Stimulated activated CD4-positive, alpha-beta T cell treated with anti-CD3 and anti-CD28 coated beads, Interleukin-2, amount 100 ng/mL, for 48 hours (primary cell): ENCODE measurements at regions not wholly inside any gene's neighbourhood (a gene's known extent, or its start where the extent isn't known, plus 50 kb on each side); places are given as distances from the start of the nearest gene placed in this dataset.
"Not testable (repeated sequence)": the region's sequence is repeated elsewhere in the genome, so short reads cannot be mapped to it uniquely, and the experiment has no call there.

Experiments
- DNase-seq, 2 donors: peaks; one replicate each; pipeline ENCODE4 v3.0.0-alpha.2; 2020

DNA sequence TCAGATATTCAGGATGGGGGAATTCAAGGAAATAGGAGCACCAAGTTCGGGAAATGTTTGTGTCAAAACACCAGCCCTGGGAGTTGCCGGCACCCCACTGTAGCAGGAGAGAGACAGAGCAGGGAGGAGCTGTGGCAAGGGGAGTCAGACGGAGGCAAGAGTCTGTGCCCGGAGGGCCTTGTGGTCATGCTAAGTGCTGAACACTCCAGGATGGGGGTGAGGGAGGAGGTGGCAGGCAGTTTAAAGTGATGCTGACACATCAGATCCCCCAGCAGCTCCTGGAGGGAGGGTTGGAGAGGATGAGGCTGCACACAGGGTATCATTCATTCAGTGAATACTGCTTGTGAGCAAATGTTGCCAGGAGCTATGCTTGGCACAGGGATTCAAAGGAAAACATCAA, 150.3 kb upstream of the ETV3 start:
- no peak for DNase-seq

DNA sequence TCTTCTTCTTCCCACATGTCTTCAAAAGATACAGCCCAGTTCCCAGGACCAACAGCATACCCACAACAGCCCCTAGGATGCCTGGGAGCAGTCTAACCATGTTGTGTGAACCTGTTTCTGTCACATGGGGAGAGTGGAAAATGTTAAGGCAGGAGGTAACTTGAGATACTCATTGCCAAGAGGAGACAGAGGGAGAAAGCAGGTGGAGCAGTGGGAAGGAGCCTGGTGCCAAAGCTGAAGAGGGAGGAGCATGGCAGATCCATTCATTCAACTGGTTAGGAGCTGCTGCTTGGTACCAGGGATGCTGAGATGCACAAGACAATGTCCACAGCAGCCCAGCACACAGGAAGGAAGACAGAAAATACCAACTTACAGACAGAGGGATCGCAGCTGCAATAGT, 149.8 kb upstream of the ETV3 start:
- no peak for DNase-seq

- no peak for DNase-seq
These were observed 149.3 kb upstream of the ETV3 start for GRCh38 chr1:157287462-157287861.

- no peak for DNase-seq
These were observed 148.6 kb upstream of the ETV3 start for GRCh38 chr1:157286646-157287420.

GRCh38 chr1:157286096-157286495, 147.9 kb upstream of the ETV3 start:
- no peak for DNase-seq

GRCh38 chr1:157284451-157284850, 146.3 kb upstream of the ETV3 start:
- DNase-seq: no peak

DNA sequence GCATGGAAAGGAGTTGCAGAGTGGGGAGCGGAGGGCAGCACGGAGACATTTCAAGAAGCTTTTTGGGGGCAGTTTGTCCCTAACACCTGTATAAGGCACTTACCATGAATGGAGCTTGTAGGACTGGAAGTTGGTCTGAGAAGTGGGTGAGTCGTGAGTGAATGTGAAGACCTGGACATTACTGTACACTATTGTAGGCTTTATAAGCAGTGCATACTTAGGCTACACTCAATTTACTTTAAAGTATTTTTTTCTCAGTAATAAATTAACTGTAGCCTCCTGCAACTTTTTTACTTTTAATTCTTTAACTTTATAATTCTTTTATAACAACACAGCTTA, 141.6 kb upstream of the ETV3 start:
- DNase-seq: no peak

DNA sequence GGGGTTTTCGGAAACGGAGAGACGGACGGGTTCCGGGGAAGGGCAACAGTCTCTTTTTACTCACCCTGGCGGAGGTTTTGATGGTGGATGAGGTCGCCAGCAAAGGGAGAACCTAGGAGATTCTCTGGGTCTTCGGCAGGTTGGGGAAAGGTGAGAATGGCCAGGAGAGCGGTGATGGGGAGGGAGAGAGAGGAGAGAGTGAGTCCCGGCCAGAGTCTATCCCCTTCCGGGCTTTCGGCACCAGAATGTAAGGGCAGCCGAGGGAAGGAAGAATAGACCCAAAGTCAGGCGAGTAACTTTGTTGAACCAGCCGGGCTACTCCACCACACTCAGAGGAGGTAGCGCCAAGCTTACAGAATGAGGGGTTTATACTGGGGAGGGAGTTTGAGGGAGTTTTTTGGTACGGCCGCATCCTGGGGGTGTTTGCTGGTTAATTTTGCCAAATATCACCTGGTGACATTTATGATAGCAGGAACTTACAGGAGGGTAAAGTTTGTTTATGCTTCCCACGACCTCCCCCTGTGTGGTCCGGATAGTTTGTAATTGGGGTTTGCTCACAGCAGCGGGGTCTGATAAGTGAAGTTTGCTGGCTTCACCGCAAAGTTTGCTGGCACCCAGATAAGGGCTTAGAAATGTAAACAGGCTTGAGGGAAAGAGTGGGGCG, 141.1 kb upstream of the ETV3 start:
- DNase-seq: no peak

DNA sequence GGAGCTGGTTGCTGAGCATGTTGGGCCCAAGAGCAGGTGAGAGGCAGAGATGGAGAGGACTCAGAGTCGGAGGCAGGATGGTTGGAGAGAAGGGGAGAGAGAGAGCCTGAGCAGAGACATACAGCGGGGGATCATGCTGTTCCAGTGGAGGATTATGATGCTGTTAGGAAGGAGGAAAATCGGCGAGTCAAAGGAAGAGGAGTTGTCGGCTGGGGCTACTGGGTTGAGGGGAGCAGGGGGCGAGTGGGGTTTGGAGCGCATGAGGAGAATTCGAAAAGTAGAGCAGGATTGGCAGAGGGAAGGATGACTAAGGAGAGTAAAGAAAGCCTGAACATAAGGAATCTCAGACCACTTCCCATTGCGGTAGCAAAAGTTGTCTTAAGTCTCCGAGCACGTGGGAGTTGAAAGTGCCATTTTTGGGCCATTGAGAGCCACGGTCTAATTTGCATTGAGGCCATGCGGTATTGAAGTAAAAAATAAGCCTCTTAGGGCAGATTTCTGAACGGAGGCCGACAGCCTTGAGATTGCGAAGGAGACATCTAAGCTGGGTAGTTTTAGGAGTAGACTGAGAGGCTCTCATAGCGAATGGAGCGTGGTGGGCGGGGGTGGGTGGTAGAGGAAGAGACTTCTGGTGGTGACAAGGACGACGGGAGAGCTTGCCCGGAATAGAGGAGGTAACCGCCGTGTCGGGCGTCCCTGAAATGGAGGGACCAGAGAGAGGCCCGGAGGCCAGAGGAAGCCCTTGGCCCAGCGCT, 140.4 kb upstream of the ETV3 start:
- no peak for DNase-seq

DNA sequence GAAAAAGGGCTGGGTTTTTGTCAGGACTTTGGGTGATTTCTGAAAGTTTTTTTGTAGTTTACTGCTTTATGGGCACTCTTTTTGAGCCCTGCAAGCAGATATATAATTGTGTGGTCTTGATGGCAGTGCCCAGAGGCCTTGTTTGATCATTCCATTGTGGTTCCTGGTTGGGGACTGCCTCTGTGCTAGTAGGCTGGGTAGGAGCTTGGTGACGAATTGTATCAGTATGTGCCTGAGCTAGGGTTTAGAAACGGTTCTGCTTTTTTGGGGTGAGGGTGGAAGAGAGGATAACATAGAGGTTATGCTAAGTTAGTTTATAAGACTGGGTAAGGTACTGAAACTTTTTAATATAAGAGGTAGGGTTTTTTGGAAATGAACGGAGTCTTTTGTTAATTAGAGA, 139.7 kb upstream of the ETV3 start:
- no peak for DNase-seq

DNA sequence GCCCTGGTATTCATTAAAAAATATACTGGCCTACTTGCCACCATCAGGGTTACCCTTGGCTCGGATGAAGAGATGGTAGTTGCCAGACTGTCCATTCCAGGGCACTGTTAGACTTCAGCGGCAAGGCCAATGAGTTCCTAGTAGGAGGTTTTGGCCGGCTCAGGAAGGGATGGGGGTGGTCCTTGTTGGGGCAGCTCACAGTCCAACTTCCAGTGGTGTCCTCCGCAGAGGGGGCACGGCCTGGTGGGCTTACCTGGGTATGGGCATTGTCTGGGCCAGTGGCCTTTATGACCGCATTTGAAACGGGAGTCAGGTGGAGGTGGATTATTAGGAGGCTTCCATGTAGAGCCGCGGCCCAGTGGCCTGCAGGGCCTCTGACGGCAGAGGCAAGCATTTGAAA, 139.1 kb upstream of the ETV3 start:
- no peak for DNase-seq

DNA sequence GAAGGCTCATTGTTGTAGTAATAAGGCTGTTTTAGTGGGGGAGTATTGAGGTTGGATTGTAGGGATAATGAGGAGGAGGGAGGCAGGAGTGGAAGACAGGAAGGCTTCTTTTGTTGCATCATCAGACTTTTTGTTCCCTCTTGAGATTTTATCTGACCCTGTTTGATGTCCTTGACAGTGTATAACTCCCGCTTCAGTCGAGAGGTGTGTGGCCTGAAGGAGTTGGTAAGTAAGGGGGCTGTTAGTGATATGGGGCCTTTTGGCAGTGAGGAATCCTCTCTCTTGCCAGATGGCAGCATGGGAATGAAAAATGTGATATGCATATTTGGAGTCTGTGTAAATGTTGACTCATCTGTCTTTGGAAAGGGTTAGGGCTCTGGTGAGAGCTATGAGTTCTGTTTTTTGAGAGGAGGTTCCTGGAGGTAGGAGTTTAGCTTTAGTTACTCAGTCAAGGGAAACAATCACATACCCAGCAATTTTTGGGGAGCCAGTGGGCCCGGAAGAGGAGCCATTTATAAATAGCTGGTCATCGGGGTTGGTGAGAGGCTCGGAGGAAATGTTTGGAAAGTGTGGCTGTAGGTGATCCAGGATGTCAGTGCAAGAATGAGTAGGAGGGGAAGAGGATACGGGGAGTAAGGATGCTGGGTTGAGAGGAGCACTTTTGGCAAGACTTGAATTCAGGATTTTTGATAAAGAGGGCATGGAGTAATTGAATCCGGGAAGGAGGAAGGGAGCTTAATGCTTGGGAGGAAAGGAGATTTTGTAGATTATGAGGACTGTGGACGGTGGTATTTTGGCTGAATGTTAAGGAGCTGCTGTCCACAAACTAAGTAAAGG, 136.7 kb upstream of the ETV3 start:
- DNase-seq: no peak

- DNase-seq: no peak
These were observed 134.7 kb upstream of the ETV3 start for GRCh38 chr1:157272729-157273524.

DNA sequence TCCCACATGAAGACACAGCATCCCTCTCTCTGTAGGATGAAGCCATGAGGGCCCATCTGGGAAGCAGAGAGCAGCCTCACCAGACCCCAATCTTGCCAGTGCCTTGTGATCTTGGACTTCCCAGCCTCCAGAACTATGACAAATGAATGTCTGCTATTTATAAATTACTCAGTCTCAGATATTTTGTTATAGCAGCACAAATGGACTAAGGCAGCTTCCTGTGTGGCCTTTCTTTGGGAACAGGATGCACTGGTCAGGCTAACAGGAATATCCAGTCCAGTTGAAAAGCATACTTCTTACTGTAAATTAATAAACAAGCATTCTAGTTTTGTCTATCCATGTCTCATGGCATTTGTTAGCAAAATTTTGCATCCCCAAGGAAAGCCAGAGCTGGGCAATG, 134.1 kb upstream of the ETV3 start:
- no peak for DNase-seq

DNA sequence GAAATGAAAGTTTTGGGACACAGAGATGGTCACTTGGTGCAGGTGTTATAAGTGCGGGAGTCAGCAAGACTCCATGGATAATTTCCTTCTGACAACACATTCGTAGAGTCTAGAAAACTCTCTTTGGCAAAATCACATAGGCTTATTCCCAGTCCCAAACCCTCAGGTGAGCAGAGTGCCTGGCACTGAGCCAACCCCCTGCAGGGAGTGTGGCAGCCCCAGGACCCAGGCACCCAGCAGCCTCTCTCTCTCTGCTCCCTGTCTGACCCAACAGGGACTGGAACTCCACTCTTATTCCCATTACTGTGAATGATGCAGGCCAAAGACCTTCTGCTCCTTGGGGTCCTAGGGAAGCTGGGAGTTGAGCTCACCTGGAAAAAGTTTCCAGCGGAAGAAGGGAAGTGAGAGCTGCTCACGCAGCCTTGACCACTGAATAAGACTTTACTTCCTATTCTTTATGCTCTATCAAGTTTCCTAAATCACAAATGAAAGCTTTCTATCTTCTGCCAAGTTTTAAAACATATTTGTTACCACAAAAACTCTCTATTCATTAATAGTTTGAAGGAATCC, 132.6 kb upstream of the ETV3 start:
- no peak for DNase-seq

- no peak for DNase-seq
These were observed 131.6 kb upstream of the ETV3 start for GRCh38 chr1:157269656-157270375.

GRCh38 chr1:157262891-157263290, 124.7 kb upstream of the ETV3 start:
- DNase-seq: no peak

DNA sequence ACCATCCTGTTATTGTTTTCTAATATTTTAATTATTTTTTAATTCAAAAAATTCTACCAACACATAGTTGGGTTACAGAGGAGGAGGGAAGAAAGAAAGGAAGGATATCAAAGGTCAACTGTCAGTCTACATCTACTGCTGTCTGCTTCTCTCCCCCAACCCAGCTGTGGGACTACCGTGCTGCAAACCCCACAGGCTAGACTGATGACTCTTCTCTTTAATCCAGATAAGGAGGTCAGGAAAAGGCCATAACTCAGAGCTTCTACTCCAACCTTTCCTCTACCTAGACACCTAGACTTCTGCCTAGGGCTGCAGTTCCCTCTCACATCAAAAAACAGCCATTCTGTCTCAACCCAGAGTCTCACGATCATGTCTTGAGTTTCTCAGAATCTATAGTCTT, 124.2 kb upstream of the ETV3 start:
- no peak for DNase-seq

DNA sequence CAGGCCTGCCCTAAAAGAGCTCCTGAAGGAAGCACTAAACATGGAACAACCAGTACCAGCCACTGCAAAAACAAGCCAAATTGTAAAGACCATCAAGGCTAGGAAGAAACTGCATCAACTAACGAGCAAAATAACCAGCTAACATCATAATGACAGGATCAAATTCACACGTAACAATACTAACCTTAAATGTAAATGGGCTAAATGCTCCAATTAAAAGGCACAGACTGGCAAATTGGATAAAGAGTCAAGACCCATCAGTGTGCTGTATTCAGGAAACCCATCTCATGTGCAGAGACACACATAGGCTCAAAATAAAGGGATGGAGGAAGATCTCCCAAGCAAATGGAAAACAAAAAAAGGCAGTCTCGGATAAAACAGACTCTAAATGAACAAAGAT, 117.7 kb upstream of the ETV3 start:
- not testable (repeated sequence) for DNase-seq

- not testable (repeated sequence) for DNase-seq
These were observed 116.0 kb upstream of the ETV3 start for GRCh38 chr1:157254183-157254582.

DNA sequence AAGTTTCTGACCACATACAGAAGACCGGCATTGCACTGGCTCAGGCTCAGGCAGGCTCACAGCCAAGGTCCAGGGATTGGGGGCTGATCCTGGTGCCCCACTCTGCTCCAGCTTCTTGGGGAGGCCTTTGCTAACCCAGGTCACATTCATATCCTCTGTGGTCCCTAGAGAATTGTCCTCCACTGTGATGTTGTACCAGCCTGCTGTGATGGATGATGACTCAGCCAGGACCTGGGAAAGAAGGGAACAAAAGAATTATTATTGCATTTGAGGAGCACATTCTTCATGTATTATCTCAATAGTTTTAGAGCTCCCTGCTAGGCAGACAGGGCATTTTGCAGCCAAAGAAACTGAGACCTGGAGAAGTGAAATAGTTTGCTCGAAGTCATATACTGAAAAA, 114.3 kb upstream of the ETV3 start:
- DNase-seq: no peak
